IPS DF 6.9 (cell line): ENCODE measurements at regions not wholly inside any gene's neighbourhood (a gene's known extent, or its start where the extent isn't known, plus 50 kb on each side); places are given as distances from the start of the nearest gene placed in this dataset.
A peak's percentile ranks its signal among the peaks of the same experiment; 100 is the strongest.

ENCODE experiments used
- DNase-seq: peaks from one replicate; pipeline ENCODE4 v3.0.0-alpha.2; 2013; ENCODE audit warnings: low read depth, low spot score
- H3K27ac ChIP-seq: one replicate; pipeline ENCODE4 v1.5.1; 2013; ENCODE audit warnings: low read length, control low read depth
- H3K27me3 ChIP-seq: 2 replicates; pipeline ENCODE4 v1.6.1; 2013; ENCODE audit warnings: mild to moderate bottlenecking, low read length; ENCODE audit not compliant: control insufficient read depth, insufficient read depth
- H3K36me3 ChIP-seq: 2 replicates; pipeline ENCODE4 v1.6.1; 2013; ENCODE audit warnings: low read length; ENCODE audit not compliant: control insufficient read depth, insufficient read depth
- H3K4me1 ChIP-seq: 2 replicates; pipeline ENCODE4 v1.6.1; 2013; ENCODE audit warnings: low read length; ENCODE audit not compliant: control insufficient read depth, insufficient read depth
- H3K4me3 ChIP-seq: 2 replicates; pipeline ENCODE4 v1.5.1; 2013; ENCODE audit warnings: mild to moderate bottlenecking, low read length
- H3K9me3 ChIP-seq: 2 replicates; pipeline ENCODE4 v1.6.1; 2013; ENCODE audit warnings: low read length, inconsistent platforms; ENCODE audit not compliant: control insufficient read depth, insufficient read depth
- WGBS: extraction: QIAGEN DNeasy Blood & Tissue Kit; methylation state at CpG from one replicate; pipeline ENCODE4 v1.1.7; 2013; ENCODE audit warnings: mixed read lengths, missing lambda C conversion rate; ENCODE audit not compliant: insufficient read length, insufficient coverage; 5-methylcytosine and 5-hydroxymethylcytosine counted together

GRCh38 chr15:96079041-96079440 lies 251.5 kb upstream of the NR2F2 start:
- no peaks in the 10 kb centered on the region for H3K9me3 ChIP-seq
- no peaks in the 10 kb centered on the region for H3K36me3 ChIP-seq
- no peak overlapping the region for H3K27ac ChIP-seq
- no CpG with 5 or more reads among the region's 4 CpGs for WGBS
- no peak overlapping the region for H3K4me3 ChIP-seq
- peaks cover 3% of the 10 kb centered on the region for H3K27me3 ChIP-seq
- no peaks in the 10 kb centered on the region for H3K4me1 ChIP-seq
- DNase-seq, result no peak

DNA sequence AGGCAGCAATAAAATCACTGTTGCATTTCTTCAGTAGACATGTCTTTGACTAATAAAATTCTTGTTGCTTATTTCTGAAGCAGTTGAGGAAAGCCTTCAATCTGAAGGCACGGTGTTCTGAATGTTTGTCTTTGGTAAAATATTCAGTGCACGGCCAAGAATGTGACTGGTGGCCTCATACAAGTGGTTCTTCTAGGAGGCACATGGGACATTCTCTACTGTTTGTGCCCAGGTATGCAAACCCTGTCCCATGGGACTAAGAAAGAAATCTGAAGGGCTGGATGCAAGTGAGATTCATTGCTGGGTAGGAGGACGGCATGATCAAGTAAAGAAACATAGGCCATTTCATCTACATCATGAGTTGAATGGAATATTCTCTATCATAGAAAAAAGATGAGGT lies 250.6 kb upstream of the NR2F2 start:
- Histone ChIP-seq H3K9me3 (no peaks in the 10 kb centered on the region), H3K36me3 (no peaks in the 10 kb centered on the region), H3K27ac (no peak overlapping the region), H3K4me1 (no peaks in the 10 kb centered on the region), H3K4me3 (no peak overlapping the region), H3K27me3 (peaks cover 8% of the 10 kb centered on the region)
- no peak for DNase-seq
- no CpG with 5 or more reads among the region's 3 CpGs for WGBS

GRCh38 chr15:96086164-96086563 lies 244.3 kb upstream of the NR2F2 start:
- no peaks in the 10 kb centered on the region for H3K36me3 ChIP-seq
- WGBS, result no CpG with 5 or more reads among the region's 3 CpGs
- no peaks in the 10 kb centered on the region for H3K4me1 ChIP-seq
- H3K27me3 ChIP-seq, result peaks cover 36% of the 10 kb centered on the region
- no peak overlapping the region for H3K27ac ChIP-seq
- no peak overlapping the region for H3K4me3 ChIP-seq
- H3K9me3 ChIP-seq, result no peaks in the 10 kb centered on the region
- DNase-seq, result no peak

GRCh38 chr15:96087180-96087884 lies 243.2 kb upstream of the NR2F2 start:
- peaks cover 36% of the 10 kb centered on the region for H3K27me3 ChIP-seq
- no peaks in the 10 kb centered on the region for H3K9me3 ChIP-seq
- H3K27ac ChIP-seq, result no peak overlapping the region
- WGBS, result no CpG with 5 or more reads among the region's 2 CpGs
- no peak overlapping the region for H3K4me3 ChIP-seq
- DNase-seq, result peak; percentile 35
- H3K4me1 ChIP-seq, result no peaks in the 10 kb centered on the region
- H3K36me3 ChIP-seq, result no peaks in the 10 kb centered on the region

DNA sequence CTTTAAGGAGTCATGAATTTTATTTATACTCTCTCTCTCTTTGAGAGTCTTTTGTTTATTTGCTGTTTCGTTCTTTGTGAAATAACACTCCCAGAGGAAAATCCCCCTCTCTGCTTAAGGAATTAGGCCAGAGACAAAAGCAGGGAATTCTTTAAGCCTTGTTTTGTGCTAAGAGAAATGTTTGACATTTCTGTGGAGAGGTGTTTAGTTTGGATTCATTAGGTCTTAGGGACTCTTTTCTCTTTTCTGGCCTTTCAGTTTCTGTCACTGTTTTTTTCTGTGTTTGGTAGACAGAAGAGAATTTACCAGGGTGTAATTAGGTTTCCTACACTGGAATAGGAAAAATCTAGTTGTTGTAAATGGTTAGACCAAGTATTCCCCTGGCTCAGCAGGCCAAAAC lies 241.8 kb upstream of the NR2F2 start:
- Histone ChIP-seq H3K27me3 (peaks cover 36% of the 10 kb centered on the region), H3K36me3 (no peaks in the 10 kb centered on the region), H3K27ac (no peak overlapping the region), H3K4me3 (no peak overlapping the region), H3K4me1 (no peaks in the 10 kb centered on the region), H3K9me3 (no peaks in the 10 kb centered on the region)
- no CpG with 5 or more reads among the region's 1 CpG for WGBS
- DNase-seq, result no peak

DNA sequence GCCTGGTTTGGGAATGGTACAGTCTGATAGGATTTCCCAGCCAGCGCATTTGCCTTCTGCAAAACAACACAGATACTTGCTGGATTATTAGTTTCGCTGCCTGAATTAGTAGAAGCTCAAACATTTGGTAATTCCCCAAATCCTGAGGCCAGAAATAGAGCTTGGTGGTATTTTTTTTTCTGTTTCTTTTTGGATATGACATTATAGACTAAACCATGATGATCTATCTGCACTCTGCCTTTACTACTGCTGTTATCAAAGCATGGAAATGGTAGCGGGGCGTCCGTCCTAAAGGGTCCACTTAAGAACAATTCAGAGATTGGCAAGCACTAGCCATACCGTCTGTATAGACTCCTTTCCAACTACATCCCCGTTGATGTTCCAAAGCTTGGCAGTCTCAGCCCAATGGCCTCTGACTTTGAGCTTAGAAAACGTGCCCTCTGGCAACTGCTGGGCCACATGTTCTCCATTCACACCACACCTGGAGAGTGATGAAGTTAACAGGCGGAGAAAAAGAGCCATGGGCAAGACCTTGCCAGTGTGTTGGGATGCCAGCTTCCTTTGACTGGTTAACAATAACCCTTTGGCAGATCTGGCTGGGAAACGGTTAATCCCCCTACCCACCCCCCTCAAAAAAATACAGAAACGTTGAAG lies 241.0 kb upstream of the NR2F2 start:
- H3K36me3 ChIP-seq, result no peaks in the 10 kb centered on the region
- H3K4me1 ChIP-seq, result no peaks in the 10 kb centered on the region
- DNase-seq, result no peak
- no peak overlapping the region for H3K27ac ChIP-seq
- no peaks in the 10 kb centered on the region for H3K9me3 ChIP-seq
- no peak overlapping the region for H3K4me3 ChIP-seq
- WGBS, result no CpG with 5 or more reads among the region's 11 CpGs
- peaks cover 31% of the 10 kb centered on the region for H3K27me3 ChIP-seq

DNA sequence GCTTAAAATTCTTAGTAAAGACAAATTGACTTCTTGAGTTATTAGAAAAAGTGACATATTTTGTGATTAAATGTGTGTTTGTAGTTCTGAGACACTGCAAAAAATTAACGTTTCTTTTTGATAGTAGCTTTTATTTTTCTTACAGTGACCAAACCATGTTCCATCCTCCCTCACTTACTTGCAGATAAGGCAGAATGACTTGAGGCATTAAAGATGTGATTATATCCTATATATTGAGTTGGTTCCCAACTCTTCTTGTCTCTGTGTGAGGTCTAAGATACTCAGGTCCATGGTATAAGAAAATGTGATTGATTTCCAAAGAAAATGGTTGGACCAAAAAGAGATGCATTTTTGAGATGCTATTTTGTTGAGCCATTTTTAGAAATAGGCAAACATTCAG lies 238.3 kb upstream of the NR2F2 start:
- no peaks in the 10 kb centered on the region for H3K9me3 ChIP-seq
- no CpG with 5 or more reads among the region's 1 CpG for WGBS
- DNase-seq, result no peak
- no peaks in the 10 kb centered on the region for H3K36me3 ChIP-seq
- no peak overlapping the region for H3K4me3 ChIP-seq
- no peaks in the 10 kb centered on the region for H3K4me1 ChIP-seq
- H3K27me3 ChIP-seq, result peaks cover 19% of the 10 kb centered on the region
- H3K27ac ChIP-seq, result no peak overlapping the region

DNA sequence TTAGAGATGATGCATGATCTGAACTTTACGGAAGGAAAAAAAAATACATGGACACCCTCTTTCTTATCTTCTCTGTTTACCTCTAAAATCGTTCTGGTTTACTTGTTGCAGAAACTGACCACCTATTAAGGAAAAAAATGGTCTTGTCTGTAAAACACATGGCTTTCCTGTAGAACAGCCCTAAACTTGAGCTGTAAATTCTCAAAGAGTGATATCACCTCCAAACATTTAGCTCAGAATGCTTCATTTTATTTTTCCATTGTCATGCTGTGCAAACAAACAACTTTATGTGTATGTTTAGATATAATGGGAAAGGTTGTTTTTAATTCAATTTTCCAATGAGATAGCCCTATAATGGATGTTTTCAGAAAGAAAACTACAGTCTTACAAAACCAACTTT lies 237.4 kb upstream of the NR2F2 start:
- peaks cover 17% of the 10 kb centered on the region for H3K27me3 ChIP-seq
- no peak for DNase-seq
- H3K9me3 ChIP-seq, result no peaks in the 10 kb centered on the region
- H3K4me1 ChIP-seq, result no peaks in the 10 kb centered on the region
- H3K4me3 ChIP-seq, result no peak overlapping the region
- H3K27ac ChIP-seq, result no peak overlapping the region
- WGBS, result no CpG with 5 or more reads among the region's 2 CpGs
- H3K36me3 ChIP-seq, result no peaks in the 10 kb centered on the region

DNA sequence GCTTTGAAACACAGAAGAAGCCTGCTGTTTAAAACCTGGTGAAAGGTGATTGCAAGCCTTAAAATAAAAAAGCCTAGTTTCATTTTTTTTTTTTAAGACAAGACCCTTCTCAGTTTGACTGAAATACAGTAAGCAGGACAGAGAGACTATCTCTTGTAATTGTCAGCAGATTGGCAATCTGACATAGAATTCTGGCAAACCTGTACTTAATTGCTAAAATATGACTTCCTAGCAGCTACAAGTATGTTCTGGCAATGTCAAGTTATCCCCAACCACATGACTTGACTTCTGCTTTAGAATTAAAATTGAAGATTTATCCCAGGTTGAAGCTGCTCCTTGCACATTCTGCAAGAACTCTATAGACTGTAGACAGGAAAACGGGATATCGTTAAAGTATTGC lies 232.8 kb upstream of the NR2F2 start:
- no peak for DNase-seq
- no peaks in the 10 kb centered on the region for H3K36me3 ChIP-seq
- H3K4me3 ChIP-seq, result no peak overlapping the region
- no peaks in the 10 kb centered on the region for H3K4me1 ChIP-seq
- no peaks in the 10 kb centered on the region for H3K9me3 ChIP-seq
- H3K27ac ChIP-seq, result no peak overlapping the region
- WGBS, result no CpG with 5 or more reads among the region's 2 CpGs
- H3K27me3 ChIP-seq, result no peaks in the 10 kb centered on the region; the same call in 1 of the 2 replicates

DNA sequence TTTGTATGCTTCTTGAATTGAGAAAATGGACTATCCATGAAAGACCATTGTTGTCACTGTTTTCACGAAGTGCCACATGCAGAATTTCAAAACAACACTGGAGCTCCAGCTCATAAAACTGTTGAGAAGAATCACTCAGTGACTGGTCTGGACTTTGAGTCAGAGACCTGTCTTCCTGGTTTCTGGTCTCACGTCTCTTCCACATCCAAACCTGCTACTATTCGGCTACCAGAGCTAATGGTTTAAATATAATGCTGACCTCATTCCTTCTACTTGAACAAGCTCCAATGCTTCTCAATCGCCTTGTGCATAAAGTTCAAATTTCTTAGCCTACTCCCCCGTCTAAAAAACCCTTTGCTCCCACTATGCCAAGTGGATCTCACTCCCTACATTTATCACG lies 227.9 kb upstream of the NR2F2 start:
- DNase-seq, result no peak
- peaks cover 3% of the 10 kb centered on the region for H3K4me1 ChIP-seq
- H3K36me3 ChIP-seq, result no peaks in the 10 kb centered on the region
- WGBS, result no CpG with 5 or more reads among the region's 6 CpGs
- no peak overlapping the region for H3K4me3 ChIP-seq
- H3K27me3 ChIP-seq, result no peaks in the 10 kb centered on the region
- no peaks in the 10 kb centered on the region for H3K9me3 ChIP-seq
- H3K27ac ChIP-seq, result no peak overlapping the region

- Histone ChIP-seq H3K27ac (no peak overlapping the region), H3K27me3 (no peaks in the 10 kb centered on the region), H3K36me3 (no peaks in the 10 kb centered on the region), H3K4me3 (no peak overlapping the region), H3K9me3 (no peaks in the 10 kb centered on the region), H3K4me1 (peaks cover 3% of the 10 kb centered on the region)
- no peak for DNase-seq
- no CpG with 5 or more reads among the region's 1 CpG for WGBS
These were observed 224.3 kb upstream of the NR2F2 start for GRCh38 chr15:96106181-96106580.
